Endodermal cell (in vitro differentiated cells): ENCODE measurements at regions not wholly inside any gene's neighbourhood (a gene's known extent, or its start where the extent isn't known, plus 50 kb on each side); places are given as distances from the start of the nearest gene placed in this dataset.

Experiments used
- DNase-seq: peaks from one replicate; pipeline ENCODE4 v3.0.0-alpha.2; 2017
- H3K27ac ChIP-seq: 2 replicates; pipeline ENCODE4 v1.5.1; 2013; ENCODE audit warnings: mild to moderate bottlenecking, low read depth, low read length, moderate library complexity
- H3K27me3 ChIP-seq: 2 replicates; pipeline ENCODE4 v1.6.1; 2013; ENCODE audit warnings: mild to moderate bottlenecking, low read length, moderate library complexity; ENCODE audit not compliant: insufficient read depth, control insufficient read depth, poor library complexity, severe bottlenecking
- H3K36me3 ChIP-seq: 2 replicates; pipeline ENCODE4 v1.7.0; 2013; ENCODE audit warnings: mild to moderate bottlenecking, low read length, moderate library complexity; ENCODE audit not compliant: control insufficient read depth, insufficient read depth
- H3K4me1 ChIP-seq: one replicate; pipeline ENCODE4 v1.7.0; 2013; ENCODE audit warnings: low read length; ENCODE audit not compliant: control insufficient read depth, insufficient read depth
- H3K4me3 ChIP-seq: 2 replicates; pipeline ENCODE4 v1.5.1; 2013; ENCODE audit warnings: mild to moderate bottlenecking, low read length, moderate library complexity
- H3K9ac ChIP-seq: 2 replicates; pipeline ENCODE4 v1.6.1; 2013; ENCODE audit warnings: mild to moderate bottlenecking, low read length, moderate library complexity; ENCODE audit not compliant: poor library complexity, severe bottlenecking; ENCODE audit errors: extremely low read depth
- H3K9me3 ChIP-seq: 2 replicates; pipeline ENCODE4 v1.6.1; 2013; ENCODE audit warnings: mild to moderate bottlenecking, low read length, moderate library complexity; ENCODE audit not compliant: control insufficient read depth
- H3K27ac Mint-ChIP-seq: 2 replicates; pipeline ENCODE4 v1.8.0; 2020; ENCODE audit warnings: mixed read lengths
- H3K27me3 Mint-ChIP-seq: 2 replicates; pipeline ENCODE4 v1.8.0; 2021; ENCODE audit warnings: mild to moderate bottlenecking, mixed read lengths; ENCODE audit not compliant: insufficient read depth
- H3K36me3 Mint-ChIP-seq: 2 replicates; pipeline ENCODE4 v1.8.0; 2020; ENCODE audit warnings: low read depth, mixed read lengths
- H3K4me1 Mint-ChIP-seq: 2 replicates; pipeline ENCODE4 v1.8.0; 2020; ENCODE audit warnings: mixed read lengths
- H3K4me3 Mint-ChIP-seq: 2 replicates; pipeline ENCODE4 v1.8.0; 2020; ENCODE audit warnings: mild to moderate bottlenecking, moderate library complexity, mixed read lengths
- H3K9me3 Mint-ChIP-seq: 2 replicates; pipeline ENCODE4 v1.8.0; 2020; ENCODE audit warnings: mild to moderate bottlenecking, mixed read lengths
- CTCF ChIP-seq: fragments of 200-600 bp; sonication (generic); conservative IDR thresholded peaks from 2 replicates; pipeline ENCODE4 v1.5.0; 2021; ENCODE audit warnings: antibody characterized with exemption, mild to moderate bottlenecking
- WGBS, 2 experiments: methylation state at CpG; one replicate each; pipeline versions ENCODE4 v1.1.5 to v1.1.7; 2013; ENCODE audit warnings: missing lambda C conversion rate in 2 of 2, mixed read lengths in 1 of 2; ENCODE audit not compliant: insufficient coverage in 1 of 2, insufficient read length in 1 of 2; 5-methylcytosine and 5-hydroxymethylcytosine counted together

DNA sequence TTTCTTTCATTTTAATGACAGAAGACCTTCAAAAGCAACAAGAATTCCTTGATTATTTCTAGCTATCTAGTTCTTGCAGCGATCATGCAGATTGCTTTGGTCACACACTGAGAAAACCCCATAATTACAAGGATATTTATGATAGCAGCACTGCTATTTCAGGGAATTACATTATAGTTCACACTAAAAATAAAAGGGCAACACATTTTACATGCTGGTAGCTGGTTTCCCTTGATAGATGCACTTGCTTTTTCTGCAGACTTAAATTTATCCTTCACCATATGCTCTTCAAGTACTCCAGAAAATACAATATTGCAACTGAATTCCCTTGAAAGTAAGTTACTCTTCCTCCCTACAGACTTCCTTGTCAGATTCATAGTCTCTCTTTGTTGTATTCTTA lies 751.1 kb downstream of the CCDC85A start:
- Histone ChIP-seq H3K9ac (no peak overlapping the region), H3K4me3 (no peak overlapping the region), H3K27me3 (no peaks in the 10 kb centered on the region), H3K4me1 (no peaks in the 10 kb centered on the region), H3K9me3 (no peaks in the 10 kb centered on the region), H3K27ac (no peak overlapping the region), H3K36me3 (no peaks in the 10 kb centered on the region)
- no peak for DNase-seq
- H3K27ac Mint-ChIP-seq = no peak overlapping the region
- no peaks in the 10 kb centered on the region for H3K9me3 Mint-ChIP-seq
- no peak overlapping the region for H3K4me3 Mint-ChIP-seq
- no peaks in the 10 kb centered on the region for H3K4me1 Mint-ChIP-seq
- H3K36me3 Mint-ChIP-seq = no peaks in the 10 kb centered on the region
- no peaks in the 10 kb centered on the region for H3K27me3 Mint-ChIP-seq
- WGBS, 2 experiments = 88% methylated on average over 1 of the region's 1 CpG; no CpG with 5 or more reads in 1 of the 2 experiments
- TF ChIP-seq CTCF = no peak

DNA sequence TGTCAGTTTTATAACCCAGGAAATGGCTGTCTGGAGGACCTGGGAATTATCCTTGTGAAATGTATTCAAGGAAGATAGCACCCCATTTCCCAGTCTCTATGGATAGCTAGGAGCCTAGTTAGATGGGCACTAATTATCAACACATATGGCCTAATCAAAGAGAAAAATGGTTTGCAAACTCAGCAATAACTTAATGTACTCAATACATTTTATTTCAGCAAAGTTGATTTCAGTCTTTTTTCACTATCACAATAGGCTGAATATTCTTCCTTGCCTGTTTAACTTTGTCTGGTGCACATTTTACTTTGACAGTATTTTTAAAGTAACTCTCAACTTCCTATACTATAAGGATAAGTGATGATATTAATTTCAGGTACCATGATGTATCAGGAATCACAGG lies 756.3 kb downstream of the CCDC85A start:
- Mint-ChIP-seq H3K27ac (no peak overlapping the region), H3K9me3 (no peaks in the 10 kb centered on the region), H3K4me1 (no peaks in the 10 kb centered on the region), H3K36me3 (no peaks in the 10 kb centered on the region), H3K4me3 (no peak overlapping the region), H3K27me3 (peaks cover 3% of the 10 kb centered on the region)
- Histone ChIP-seq H3K36me3 (no peaks in the 10 kb centered on the region), H3K9ac (no peak overlapping the region), H3K27ac (no peak overlapping the region), H3K4me3 (no peak overlapping the region), H3K9me3 (no peaks in the 10 kb centered on the region), H3K4me1 (no peaks in the 10 kb centered on the region), H3K27me3 (no peaks in the 10 kb centered on the region)
- TF ChIP-seq CTCF = no peak
- no peak for DNase-seq

DNA sequence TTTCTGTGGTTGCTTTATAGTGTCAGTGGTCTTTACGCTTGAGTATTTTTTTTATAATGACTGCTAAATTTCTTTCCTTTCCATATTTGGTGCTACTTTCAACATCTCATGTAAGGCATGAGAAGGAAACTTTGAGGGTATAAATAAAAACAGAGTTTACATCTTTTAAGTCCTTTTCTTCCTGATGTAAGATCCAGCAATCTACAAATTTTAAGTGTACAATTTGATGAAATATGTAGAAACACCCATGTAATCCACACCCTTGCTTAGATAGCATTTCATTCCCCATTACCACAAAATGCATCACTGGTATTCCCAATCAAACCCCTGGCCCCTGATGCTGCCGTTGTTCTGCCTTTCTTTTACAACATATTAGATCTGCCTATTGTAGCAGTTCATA lies 769.1 kb downstream of the CCDC85A start:
- 86% methylated on average over 1 of the region's 2 CpGs; no CpG with 5 or more reads in 1 of the 2 experiments for whole genome bisulfite sequencing, 2 experiments
- no peak for TF ChIP-seq CTCF
- Mint-ChIP-seq H3K9me3 (peaks cover 3% of the 10 kb centered on the region), H3K36me3 (no peaks in the 10 kb centered on the region), H3K27me3 (no peaks in the 10 kb centered on the region), H3K27ac (no peak overlapping the region), H3K4me3 (no peak overlapping the region), H3K4me1 (no peaks in the 10 kb centered on the region)
- no peak for DNase-seq
- H3K36me3 ChIP-seq = no peaks in the 10 kb centered on the region
- H3K27me3 ChIP-seq = no peaks in the 10 kb centered on the region
- peaks cover 15% of the 10 kb centered on the region for H3K9me3 ChIP-seq
- no peak overlapping the region for H3K9ac ChIP-seq
- H3K4me1 ChIP-seq = no peaks in the 10 kb centered on the region
- no peak overlapping the region for H3K27ac ChIP-seq
- H3K4me3 ChIP-seq = no peak overlapping the region
